A549 (cell line): ENCODE measurements at regions not wholly inside any gene's neighbourhood (a gene's known extent, or its start where the extent isn't known, plus 50 kb on each side); places are given as distances from the start of the nearest gene placed in this dataset.

Experiments used
- ATAC-seq, 2 experiments: fragments of 200-7000 bp in 1 of 2; fragments of >200 bp in 1 of 2; cut with Nextera tagmentation in 1 of 2; cut with Tn5 transposase in 1 of 2; 3 replicates each; pipeline versions ENCODE4 v1.8.0 to v1.9.1; 2018 to 2020; ENCODE audit warnings: mild to moderate bottlenecking in 1 of 2, moderate library complexity in 1 of 2
- CTCF ChIA-PET: fragments of 300-600 bp; sonication (Branson Sonifier 250); formaldehyde crosslinking; extraction: SDS; loops from one replicate; lab custom pipeline; 2021; ENCODE audit warnings: antibody characterized with exemption, inconsistent platforms; lab: Yijun Ruan, JAX
- POLR2A ChIA-PET: fragments of 350-600 bp; formaldehyde crosslinking; extraction: SDS; loops from one replicate; lab custom pipeline; 2021; ENCODE audit warnings: antibody characterized with exemption, inconsistent platforms; lab: Yijun Ruan, JAX
- DNase-seq, 2 experiments: peaks; one replicate each; pipeline versions ENCODE4 v3.0.0 to v3.0.0-alpha.2; 2011 to 2016; ENCODE audit warnings: low read depth in 1 of 2, low spot score in 1 of 2
- FAIRE-seq: peaks from 2 replicates; lab custom pipeline; 2011; peaks lifted over from hg19 to GRCh38; lab: Jason Lieb, UNC
- H3K27ac ChIP-seq, 2 experiments: fragments of >200 bp; sonication (Bioruptor Twin); formaldehyde crosslinking; 3 replicates each; pipeline ENCODE4 v1.5.1; 2016 to 2017
- H3K4me1 ChIP-seq: fragments of >200 bp; sonication (Bioruptor Twin); formaldehyde crosslinking; 3 replicates; pipeline ENCODE4 v1.6.1; 2016
- H3K4me2 ChIP-seq: fragments of >200 bp; sonication (Bioruptor Twin); formaldehyde crosslinking; 3 replicates; pipeline ENCODE4 v1.6.1; 2016
- H3K4me3 ChIP-seq: fragments of >200 bp; sonication (Bioruptor Twin); formaldehyde crosslinking; 3 replicates; pipeline ENCODE4 v1.5.1; 2016
- H3K9me3 ChIP-seq: fragments of >200 bp; sonication (Bioruptor Twin); formaldehyde crosslinking; 3 replicates; pipeline ENCODE4 v1.6.1; 2016
- ATOH8 ChIP-seq: fragments of 250-450 bp; sonication (Bioruptor Pico); IDR thresholded peaks from 2 replicates; pipeline ENCODE4 v1.5.0; 2020; ENCODE audit warnings: low read depth, mild to moderate bottlenecking, moderate library complexity
- BHLHE40 ChIP-seq: IDR thresholded peaks from 2 replicates; pipeline ENCODE4 v1.6.1; 2012; ENCODE audit warnings: low read depth, low read length, inconsistent platforms
- CEBPB ChIP-seq, 2 experiments: fragments of >200 bp in 1 of 2; sonication (Bioruptor Twin) in 1 of 2; formaldehyde crosslinking in 1 of 2; IDR thresholded peaks; 2 replicates each; pipeline ENCODE4 v1.6.1; 2012 to 2016
- EHF ChIP-seq: fragments of 250-450 bp; sonication (Bioruptor Pico); IDR thresholded peaks from 2 replicates; pipeline ENCODE4 v1.5.0; 2020; ENCODE audit warnings: mild to moderate bottlenecking
- ELK1 ChIP-seq: fragments of 150-350 bp; IDR thresholded peaks from 2 replicates; pipeline ENCODE4 v1.6.1; 2014; ENCODE audit warnings: low read depth, mild to moderate bottlenecking, low read length
- FOXS1 ChIP-seq: fragments of 250-450 bp; sonication (Bioruptor Pico); IDR thresholded peaks from 2 replicates; pipeline ENCODE4 v1.5.0; 2020; ENCODE audit warnings: mild to moderate bottlenecking, moderate library complexity
- HEYL ChIP-seq: fragments of 250-450 bp; sonication (Bioruptor Pico); IDR thresholded peaks from 2 replicates; pipeline ENCODE4 v1.8.0; 2021; ENCODE audit warnings: mild to moderate bottlenecking, moderate library complexity
- HOXB13 ChIP-seq: fragments of 250-450 bp; sonication (Bioruptor Pico); IDR thresholded peaks from 2 replicates; pipeline ENCODE4 v1.5.0; 2020; ENCODE audit warnings: low read depth, mild to moderate bottlenecking, moderate library complexity
- JUNB ChIP-seq: fragments of >200 bp; sonication (Bioruptor Twin); formaldehyde crosslinking; IDR thresholded peaks from 2 replicates; pipeline ENCODE4 v1.6.1; 2016
- KDM5A ChIP-seq: fragments of 200-600 bp; sonication (generic); IDR thresholded peaks from 2 replicates; pipeline ENCODE4 v1.6.1; 2016; ENCODE audit warnings: antibody characterized with exemption, mild to moderate bottlenecking
- MAZ ChIP-seq: fragments of 150-350 bp; IDR thresholded peaks from 2 replicates; pipeline ENCODE4 v1.6.1; 2014; ENCODE audit warnings: antibody characterized with exemption, low read depth, low read length, borderline replicate concordance
- NFE2L2 ChIP-seq: fragments of 150-350 bp; conservative IDR thresholded peaks from 2 replicates; pipeline ENCODE4 v1.6.1; 2014; ENCODE audit warnings: low read length
- NPAS2 ChIP-seq: fragments of 250-450 bp; sonication (Bioruptor Pico); IDR thresholded peaks from 2 replicates; pipeline ENCODE4 v1.8.0; 2022; ENCODE audit warnings: mild to moderate bottlenecking, moderate library complexity, borderline replicate concordance
- PHF8 ChIP-seq: fragments of 200-600 bp; sonication (generic); IDR thresholded peaks from 2 replicates; pipeline ENCODE4 v1.6.1; 2016; ENCODE audit warnings: low read depth, mild to moderate bottlenecking, antibody characterized with exemption, moderate library complexity, borderline replicate concordance
- POLR2A ChIP-seq: IDR thresholded peaks from 2 replicates; pipeline ENCODE4 v1.6.1; 2012; ENCODE audit warnings: mild to moderate bottlenecking, low read length
- POLR2AphosphoS2 ChIP-seq: conservative IDR thresholded peaks from 2 replicates; pipeline ENCODE4 v1.6.1; 2012; ENCODE audit warnings: low read length, improper control_type of control experiment, inconsistent platforms
- RAD21 ChIP-seq, 2 experiments: fragments of >200 bp in 1 of 2; sonication (Bioruptor Twin) in 1 of 2; formaldehyde crosslinking in 1 of 2; IDR thresholded peaks in 1 of 2; conservative IDR thresholded peaks in 1 of 2; 2 replicates in 1 of 2; 3 replicates in 1 of 2; pipeline ENCODE4 v1.6.1; 2012 to 2018; ENCODE audit warnings: inconsistent platforms in 1 of 2
- RARB ChIP-seq: fragments of 250-450 bp; sonication (Bioruptor Pico); IDR thresholded peaks from 2 replicates; pipeline ENCODE4 v1.8.0; 2021; ENCODE audit warnings: mild to moderate bottlenecking, moderate library complexity
- REST ChIP-seq: fragments of 200-600 bp; sonication (generic); IDR thresholded peaks from 2 replicates; pipeline ENCODE4 v1.6.1; 2016; ENCODE audit warnings: antibody characterized with exemption, mild to moderate bottlenecking, moderate library complexity
- RNF2 ChIP-seq: fragments of 200-600 bp; sonication (generic); IDR thresholded peaks from 2 replicates; pipeline ENCODE4 v1.6.1; 2016; ENCODE audit warnings: low read depth, mild to moderate bottlenecking, antibody characterized with exemption, moderate library complexity, borderline replicate concordance
- SREBF2 ChIP-seq: fragments of 450-650 bp; IDR thresholded peaks from 2 replicates; pipeline ENCODE4 v1.6.1; 2014; ENCODE audit warnings: mild to moderate bottlenecking, moderate library complexity
- TFCP2L1 ChIP-seq: fragments of 250-450 bp; sonication (Bioruptor Pico); IDR thresholded peaks from 2 replicates; pipeline ENCODE4 v1.5.0; 2021; ENCODE audit warnings: mild to moderate bottlenecking
- TP53 ChIP-seq: fragments of 250-450 bp; sonication (Bioruptor Pico); IDR thresholded peaks from 2 replicates; pipeline ENCODE4 v1.5.0; 2021; ENCODE audit warnings: mild to moderate bottlenecking, moderate library complexity
- ZFP36 ChIP-seq: fragments of 450-650 bp; IDR thresholded peaks from 2 replicates; pipeline ENCODE4 v1.6.1; 2014; ENCODE audit warnings: borderline replicate concordance; ENCODE audit not compliant: partially characterized antibody
- ZSCAN20 ChIP-seq: fragments of 250-450 bp; sonication (Bioruptor Pico); IDR thresholded peaks from 2 replicates; pipeline ENCODE4 v1.8.0; 2022; ENCODE audit warnings: mild to moderate bottlenecking, moderate library complexity
- WGBS: methylation state at CpG from one replicate; pipeline ENCODE4 v1.1.6; 2017; ENCODE audit errors: missing lambda C conversion rate; 5-methylcytosine and 5-hydroxymethylcytosine counted together
- TF ChIP-seq, protein P1 (sequence below): fragments of >200 bp; sonication (Bioruptor Twin); formaldehyde crosslinking; IDR thresholded peaks from 3 replicates; pipeline ENCODE4 v1.6.1; 2016
- TF ChIP-seq, protein P2 (sequence below): fragments of >200 bp; sonication (Bioruptor Twin); formaldehyde crosslinking; IDR thresholded peaks from 3 replicates; pipeline ENCODE4 v1.5.1; 2016

DNA sequence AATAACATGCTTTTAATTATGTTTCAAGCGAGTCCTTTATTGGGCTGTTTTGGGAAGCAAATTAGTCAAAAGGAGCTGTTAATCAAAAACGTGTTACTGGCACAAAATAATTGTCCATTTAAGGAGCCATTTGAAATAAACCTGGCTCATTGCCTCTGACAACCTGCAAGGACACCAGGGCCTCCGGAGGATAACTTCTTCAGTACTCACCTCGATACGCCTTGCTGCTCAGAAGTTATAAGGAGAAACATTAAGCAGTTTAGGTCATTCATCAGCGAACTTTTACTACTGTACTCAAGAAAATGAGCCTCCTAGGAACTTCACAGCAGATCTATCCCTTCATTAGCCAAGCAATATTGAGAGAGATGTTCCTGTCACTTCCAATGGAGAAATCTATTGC is 1579.2 kb upstream of the ACVR2A start:
- WGBS = 54% methylated on average over 6 of the region's 6 CpGs
- Histone ChIP-seq H3K4me3 (no peak overlapping the region), H3K27ac (no peak overlapping the region), H3K4me1 (no peaks in the 10 kb centered on the region; the same call in 2 of the 3 replicates), H3K4me2 (no peak overlapping the region)
- POLR2A ChIA-PET = no interaction called here
- DNase-seq = no peak
- TF ChIP-seq, protein P1, sequence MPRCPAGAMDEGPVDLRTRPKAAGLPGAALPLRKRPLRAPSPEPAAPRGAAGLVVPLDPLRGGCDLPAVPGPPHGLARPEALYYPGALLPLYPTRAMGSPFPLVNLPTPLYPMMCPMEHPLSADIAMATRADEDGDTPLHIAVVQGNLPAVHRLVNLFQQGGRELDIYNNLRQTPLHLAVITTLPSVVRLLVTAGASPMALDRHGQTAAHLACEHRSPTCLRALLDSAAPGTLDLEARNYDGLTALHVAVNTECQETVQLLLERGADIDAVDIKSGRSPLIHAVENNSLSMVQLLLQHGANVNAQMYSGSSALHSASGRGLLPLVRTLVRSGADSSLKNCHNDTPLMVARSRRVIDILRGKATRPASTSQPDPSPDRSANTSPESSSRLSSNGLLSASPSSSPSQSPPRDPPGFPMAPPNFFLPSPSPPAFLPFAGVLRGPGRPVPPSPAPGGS = no peak
- TF ChIP-seq POLR2AphosphoS2 = no peak
- TF ChIP-seq EHF (CRISPR knock-in tag) = no peak
- TF ChIP-seq TP53 (CRISPR knock-in tag) = no peak
- no peak for TF ChIP-seq REST
- no peak for TF ChIP-seq TFCP2L1 (CRISPR knock-in tag)
- no peak for TF ChIP-seq KDM5A
- no peak for TF ChIP-seq HOXB13 (CRISPR knock-in tag)
- TF ChIP-seq SREBF2 = no peak
- TF ChIP-seq JUNB = no peak
- TF ChIP-seq ATOH8 (CRISPR knock-in tag) = no peak
- TF ChIP-seq NPAS2 (CRISPR knock-in tag) = no peak
- no peak for TF ChIP-seq RNF2
- no peak for TF ChIP-seq CEBPB (IDR thresholded peaks at IDR 0.05)
- TF ChIP-seq, all 56 proteins: peak for 0
- ATAC-seq (no peak), FAIRE-seq (no peak)
- H3K9me3 ChIP-seq = no peaks in the 10 kb centered on the region
- CTCF ChIA-PET = no interaction called here

DNA sequence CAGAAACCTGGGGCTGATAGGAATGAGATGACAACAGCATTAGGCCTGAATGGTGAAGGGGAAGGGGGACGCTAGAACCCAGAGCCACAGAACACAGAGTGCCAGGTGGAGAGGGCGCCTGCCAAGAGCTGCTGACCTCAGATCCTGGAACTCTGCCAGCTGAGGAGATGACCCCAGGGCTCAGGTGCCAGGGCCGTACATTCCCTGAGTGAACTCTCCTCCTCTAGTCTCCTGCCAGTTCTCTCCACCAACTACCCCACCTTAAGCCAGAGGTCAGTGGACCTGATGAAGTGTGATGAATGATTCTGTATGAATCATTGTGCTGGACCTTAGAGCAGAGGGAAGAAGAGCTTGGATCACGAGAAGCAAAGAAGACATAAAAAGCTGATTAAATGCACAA is 1582.2 kb upstream of the ACVR2A start:
- DNase-seq = no peak
- 60% methylated on average over 4 of the region's 4 CpGs for WGBS
- POLR2A ChIA-PET = no interaction called here
- no peak for TF ChIP-seq RARB
- TF ChIP-seq TFCP2L1 (CRISPR knock-in tag) = no peak
- no peak for TF ChIP-seq PHF8
- no peak for TF ChIP-seq ZSCAN20 (CRISPR knock-in tag)
- TF ChIP-seq NFE2L2 = no peak
- TF ChIP-seq, protein P2, sequence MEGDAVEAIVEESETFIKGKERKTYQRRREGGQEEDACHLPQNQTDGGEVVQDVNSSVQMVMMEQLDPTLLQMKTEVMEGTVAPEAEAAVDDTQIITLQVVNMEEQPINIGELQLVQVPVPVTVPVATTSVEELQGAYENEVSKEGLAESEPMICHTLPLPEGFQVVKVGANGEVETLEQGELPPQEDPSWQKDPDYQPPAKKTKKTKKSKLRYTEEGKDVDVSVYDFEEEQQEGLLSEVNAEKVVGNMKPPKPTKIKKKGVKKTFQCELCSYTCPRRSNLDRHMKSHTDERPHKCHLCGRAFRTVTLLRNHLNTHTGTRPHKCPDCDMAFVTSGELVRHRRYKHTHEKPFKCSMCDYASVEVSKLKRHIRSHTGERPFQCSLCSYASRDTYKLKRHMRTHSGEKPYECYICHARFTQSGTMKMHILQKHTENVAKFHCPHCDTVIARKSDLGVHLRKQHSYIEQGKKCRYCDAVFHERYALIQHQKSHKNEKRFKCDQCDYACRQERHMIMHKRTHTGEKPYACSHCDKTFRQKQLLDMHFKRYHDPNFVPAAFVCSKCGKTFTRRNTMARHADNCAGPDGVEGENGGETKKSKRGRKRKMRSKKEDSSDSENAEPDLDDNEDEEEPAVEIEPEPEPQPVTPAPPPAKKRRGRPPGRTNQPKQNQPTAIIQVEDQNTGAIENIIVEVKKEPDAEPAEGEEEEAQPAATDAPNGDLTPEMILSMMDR = no peak
- TF ChIP-seq JUNB = no peak
- TF ChIP-seq MAZ = no peak
- TF ChIP-seq RAD21 (conservative IDR thresholded peaks at IDR 0.05 in 1 of 2, IDR thresholded peaks at IDR 0.05 in 1 of 2) = no peak
- no peak for TF ChIP-seq FOXS1
- TF ChIP-seq TP53 (CRISPR knock-in tag) = no peak
- no peak for TF ChIP-seq POLR2A
- no peak for TF ChIP-seq CEBPB (IDR thresholded peaks at IDR 0.05)
- no peak for TF ChIP-seq HEYL
- no peak for TF ChIP-seq ELK1
- no peak for TF ChIP-seq BHLHE40
- TF ChIP-seq ZFP36 = no peak

More for the DNA sequence above, 1582.2 kb upstream of the ACVR2A start:
- H3K4me1 ChIP-seq = no peaks in the 10 kb centered on the region
- no peak overlapping the region for H3K4me3 ChIP-seq
- H3K4me2 ChIP-seq = no peak overlapping the region
- FAIRE-seq = no peak
- CTCF ChIA-PET = no interaction called here
- no peaks in the 10 kb centered on the region for H3K9me3 ChIP-seq
- ATAC-seq = no peak
- no peak overlapping the region for H3K27ac ChIP-seq
